NT2/D1 (cell line): ENCODE measurements at regions not wholly inside any gene's neighbourhood (a gene's known extent, or its start where the extent isn't known, plus 50 kb on each side); places are given as distances from the start of the nearest gene placed in this dataset.

Source experiments
- SUZ12 ChIP-seq: IDR thresholded peaks from 2 replicates; pipeline ENCODE4 v1.6.1; 2011; ENCODE audit not compliant: insufficient read length, insufficient read depth; ENCODE audit errors: extremely low read depth
- ZNF274 ChIP-seq: IDR thresholded peaks from 2 replicates; pipeline ENCODE4 v1.6.1; 2011; ENCODE audit warnings: mild to moderate bottlenecking, low read depth, low read length

DNA sequence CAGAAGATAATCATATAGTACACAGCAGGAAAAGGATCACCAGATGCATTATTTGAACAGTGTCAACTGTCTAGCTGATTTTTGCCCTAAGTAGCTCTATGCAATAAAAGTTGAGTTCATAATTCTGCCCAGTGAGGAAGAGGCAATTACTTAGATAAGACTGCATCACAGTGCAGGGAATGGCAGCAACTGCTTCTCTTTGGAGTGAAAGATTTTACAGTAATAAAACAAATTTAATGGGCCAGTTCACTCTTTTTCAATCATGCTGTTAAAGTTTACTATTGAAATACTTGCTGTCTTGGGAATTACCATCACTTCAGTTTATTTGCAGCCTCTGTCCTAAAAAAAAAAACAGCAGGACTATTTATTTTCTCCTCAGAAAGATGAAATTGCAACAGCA is 907.9 kb downstream of the ANKRD7 start:
- no peak for TF ChIP-seq SUZ12
- no peak for TF ChIP-seq ZNF274
